GM19238 (cell line): ENCODE measurements at regions not wholly inside any gene's neighbourhood (a gene's known extent, or its start where the extent isn't known, plus 50 kb on each side); places are given as distances from the start of the nearest gene placed in this dataset.
"Not testable (repeated sequence)": the region's sequence is repeated elsewhere in the genome, so short reads cannot be mapped to it uniquely, and the experiment has no call there.

Experiments
- DNase-seq: peaks from one replicate; pipeline ENCODE4 v3.0.0; 2011; ENCODE audit warnings: low spot score; ENCODE audit not compliant: insufficient read length

- no peak for DNase-seq
Measured at GRCh38 chr5:159781626-159782157, 134.6 kb upstream of the ADRA1B start.

- no peak for DNase-seq
Measured at GRCh38 chr5:159782197-159782994, 133.9 kb upstream of the ADRA1B start.

GRCh38 chr5:159782995-159783300 is 133.3 kb upstream of the ADRA1B start:
- DNase-seq: no peak

- DNase-seq: no peak
Measured at GRCh38 chr5:159783726-159784247, 132.5 kb upstream of the ADRA1B start.

GRCh38 chr5:159784993-159785392 is 131.3 kb upstream of the ADRA1B start:
- no peak for DNase-seq

GRCh38 chr5:159785656-159786055 is 130.6 kb upstream of the ADRA1B start:
- no peak for DNase-seq

GRCh38 chr5:159786201-159786600 is 130.1 kb upstream of the ADRA1B start:
- no peak for DNase-seq

- no peak for DNase-seq
Measured at GRCh38 chr5:159786901-159787691, 129.2 kb upstream of the ADRA1B start.

- DNase-seq: no peak
Measured at GRCh38 chr5:159787837-159788236, 128.4 kb upstream of the ADRA1B start.

- no peak for DNase-seq
Measured at GRCh38 chr5:159788835-159789331, 127.4 kb upstream of the ADRA1B start.

GRCh38 chr5:159792180-159792579 is 124.1 kb upstream of the ADRA1B start:
- DNase-seq: no peak

- DNase-seq: no peak
Measured at GRCh38 chr5:159797261-159797970, 118.9 kb upstream of the ADRA1B start.

- no peak for DNase-seq
Measured at GRCh38 chr5:159799701-159800100, 116.6 kb upstream of the ADRA1B start.

- no peak for DNase-seq
Measured at GRCh38 chr5:159800131-159800840, 116.0 kb upstream of the ADRA1B start.

- no peak for DNase-seq
Measured at GRCh38 chr5:159801303-159801702, 115.0 kb upstream of the ADRA1B start.

GRCh38 chr5:159802661-159803060 is 113.6 kb upstream of the ADRA1B start:
- DNase-seq: no peak

GRCh38 chr5:159804121-159804520 is 112.2 kb upstream of the ADRA1B start:
- DNase-seq: no peak

- DNase-seq: no peak
Measured at GRCh38 chr5:159805021-159805420, 111.3 kb upstream of the ADRA1B start.

GRCh38 chr5:159807135-159807534 is 109.1 kb upstream of the ADRA1B start:
- not testable (repeated sequence) for DNase-seq

GRCh38 chr5:159807586-159807985 is 108.7 kb upstream of the ADRA1B start:
- no peak for DNase-seq

- no peak for DNase-seq
Measured at GRCh38 chr5:159811712-159812111, 104.6 kb upstream of the ADRA1B start.
